Loucy (cell line): ENCODE measurements at regions not wholly inside any gene's neighbourhood (a gene's known extent, or its start where the extent isn't known, plus 50 kb on each side); places are given as distances from the start of the nearest gene placed in this dataset.

Source experiments
- H2AFZ ChIP-seq: fragments of 200-600 bp; sonication (generic); 2 replicates; pipeline ENCODE4 v1.6.0; 2016; ENCODE audit warnings: antibody characterized with exemption, mild to moderate bottlenecking, low read length, moderate library complexity
- H3F3A ChIP-seq: fragments of 200-600 bp; 2 replicates; pipeline ENCODE4 v1.6.0; 2016; ENCODE audit warnings: antibody characterized with exemption, low read depth, mild to moderate bottlenecking
- H3K27me3 ChIP-seq: fragments of 200-600 bp; sonication (generic); 2 replicates; pipeline ENCODE4 v1.6.1; 2014; ENCODE audit warnings: low read length, mild to moderate bottlenecking; ENCODE audit not compliant: insufficient read depth, poor library complexity, severe bottlenecking
- H3K36me3 ChIP-seq: fragments of 200-600 bp; sonication (generic); 2 replicates; pipeline ENCODE4 v1.6.1; 2016; ENCODE audit warnings: low read length; ENCODE audit not compliant: insufficient read depth
- H3K4me1 ChIP-seq: fragments of 200-600 bp; sonication (generic); 2 replicates; pipeline ENCODE4 v1.5.1; 2014; ENCODE audit warnings: low read length, mild to moderate bottlenecking; ENCODE audit not compliant: insufficient read depth, poor library complexity, severe bottlenecking
- H3K4me2 ChIP-seq: fragments of 200-600 bp; sonication (generic); 2 replicates; pipeline ENCODE4 v1.6.0; 2014; ENCODE audit warnings: antibody characterized with exemption, low read length, low read depth, mild to moderate bottlenecking; ENCODE audit not compliant: poor library complexity, severe bottlenecking
- H3K4me3 ChIP-seq: fragments of 200-600 bp; sonication (generic); 2 replicates; pipeline ENCODE4 v1.5.1; 2014; ENCODE audit warnings: low read length, mild to moderate bottlenecking, mixed read lengths; ENCODE audit not compliant: poor library complexity, severe bottlenecking
- H3K79me2 ChIP-seq: fragments of 200-600 bp; sonication (generic); 2 replicates; pipeline ENCODE4 v1.6.1; 2014; ENCODE audit warnings: low read length; ENCODE audit not compliant: insufficient read depth
- H3K9ac ChIP-seq: fragments of 200-600 bp; sonication (generic); 2 replicates; pipeline ENCODE4 v1.6.0; 2014; ENCODE audit warnings: mild to moderate bottlenecking, low read depth, low read length, moderate library complexity; ENCODE audit not compliant: poor library complexity, severe bottlenecking
- H3K9me2 ChIP-seq: fragments of 200-600 bp; sonication (generic); replicated peaks from 2 replicates; pipeline ENCODE4 v1.6.1; 2016; ENCODE audit warnings: low read depth, low read length, mixed read lengths
- H3K9me3 ChIP-seq: fragments of 200-600 bp; sonication (generic); 2 replicates; pipeline ENCODE4 v1.6.1; 2014; ENCODE audit warnings: mild to moderate bottlenecking, antibody characterized with exemption, low read length, low read depth; ENCODE audit not compliant: insufficient read depth
- H4K20me1 ChIP-seq: fragments of 200-600 bp; sonication (generic); 2 replicates; pipeline ENCODE4 v1.6.0; 2014; ENCODE audit warnings: antibody characterized with exemption, low read length, mild to moderate bottlenecking; ENCODE audit not compliant: insufficient read depth, poor library complexity, severe bottlenecking
- EZH2phosphoT487 ChIP-seq: fragments of 200-600 bp; IDR thresholded peaks from 2 replicates; pipeline ENCODE4 v1.6.1; 2018; ENCODE audit warnings: antibody characterized with exemption, mild to moderate bottlenecking, moderate library complexity, borderline replicate concordance
- TF ChIP-seq, protein P1 (sequence below): fragments of 200-600 bp; sonication (generic); conservative IDR thresholded peaks from 2 replicates; pipeline ENCODE4 v1.5.1; 2014; ENCODE audit warnings: mild to moderate bottlenecking, antibody characterized with exemption, low read length

DNA sequence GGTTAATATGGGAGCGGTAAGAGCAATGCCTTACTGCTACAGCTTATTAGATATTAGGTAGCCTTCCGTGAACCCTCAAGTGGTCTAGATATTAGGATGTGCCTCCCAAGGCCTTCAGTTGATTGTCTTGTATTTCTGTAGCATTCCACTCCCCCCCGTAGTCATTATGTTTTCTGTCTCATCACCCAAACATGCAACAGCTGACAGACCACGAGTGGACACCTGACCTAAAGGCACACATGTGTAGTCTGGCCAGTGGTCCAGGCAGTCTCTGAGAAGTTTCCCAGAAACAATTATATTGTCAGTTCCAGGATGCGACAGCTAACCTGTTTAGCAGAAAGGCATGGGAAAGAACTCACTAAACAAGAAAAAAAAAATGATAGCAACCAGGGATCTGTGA lies 1000.9 kb downstream of the AGBL1 start:
- no peaks in the 10 kb centered on the region for H3K4me1 ChIP-seq
- no peaks in the 10 kb centered on the region; the same call in 1 of the 2 replicates for H3K9me3 ChIP-seq
- no peaks in the 10 kb centered on the region for H3K27me3 ChIP-seq
- H3K4me2 ChIP-seq: no peak overlapping the region
- no peak overlapping the region for H3K9ac ChIP-seq
- no peaks in the 10 kb centered on the region for H3K9me2 ChIP-seq
- no peaks in the 10 kb centered on the region for H4K20me1 ChIP-seq
- no peaks in the 10 kb centered on the region for H3K36me3 ChIP-seq
- TF ChIP-seq EZH2phosphoT487: no peak
- TF ChIP-seq, protein P1, sequence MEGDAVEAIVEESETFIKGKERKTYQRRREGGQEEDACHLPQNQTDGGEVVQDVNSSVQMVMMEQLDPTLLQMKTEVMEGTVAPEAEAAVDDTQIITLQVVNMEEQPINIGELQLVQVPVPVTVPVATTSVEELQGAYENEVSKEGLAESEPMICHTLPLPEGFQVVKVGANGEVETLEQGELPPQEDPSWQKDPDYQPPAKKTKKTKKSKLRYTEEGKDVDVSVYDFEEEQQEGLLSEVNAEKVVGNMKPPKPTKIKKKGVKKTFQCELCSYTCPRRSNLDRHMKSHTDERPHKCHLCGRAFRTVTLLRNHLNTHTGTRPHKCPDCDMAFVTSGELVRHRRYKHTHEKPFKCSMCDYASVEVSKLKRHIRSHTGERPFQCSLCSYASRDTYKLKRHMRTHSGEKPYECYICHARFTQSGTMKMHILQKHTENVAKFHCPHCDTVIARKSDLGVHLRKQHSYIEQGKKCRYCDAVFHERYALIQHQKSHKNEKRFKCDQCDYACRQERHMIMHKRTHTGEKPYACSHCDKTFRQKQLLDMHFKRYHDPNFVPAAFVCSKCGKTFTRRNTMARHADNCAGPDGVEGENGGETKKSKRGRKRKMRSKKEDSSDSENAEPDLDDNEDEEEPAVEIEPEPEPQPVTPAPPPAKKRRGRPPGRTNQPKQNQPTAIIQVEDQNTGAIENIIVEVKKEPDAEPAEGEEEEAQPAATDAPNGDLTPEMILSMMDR: no peak
- H3F3A ChIP-seq: no peaks in the 10 kb centered on the region
- H2AFZ ChIP-seq: no peak overlapping the region
- H3K4me3 ChIP-seq: no peak overlapping the region
- no peaks in the 10 kb centered on the region for H3K79me2 ChIP-seq
